ENCODE measurements at regions not wholly inside any gene's neighbourhood (a gene's known extent, or its start where the extent isn't known, plus 50 kb on each side); places are given as distances from the start of the nearest gene placed in this dataset.

GRCh38 chr4:156615066-156615531 is 356.5 kb downstream of the PDGFC start:
- Histone ChIP-seq H3K79me2 (ENCODE audit: low read depth) (no peaks in the 10 kb centered on the region), H3K27me3 (ENCODE audit: insufficient read depth, low read depth) (no peaks in the 10 kb centered on the region), H3K4me2 (no peak overlapping the region), H3K4me3 (no peak overlapping the region), H2AFZ (no peak overlapping the region), H4K20me1 (ENCODE audit: insufficient read depth) (no peaks in the 10 kb centered on the region), H3K4me1 (replicated peaks; ENCODE audit: insufficient read depth) (no peaks in the 10 kb centered on the region), H3K36me3 (ENCODE audit: low read depth) (no peaks in the 10 kb centered on the region), H3F3A (ENCODE audit: insufficient read depth, low read depth) (no peaks in the 10 kb centered on the region), H3K9me2 (ENCODE audit: insufficient read depth) (no peaks in the 10 kb centered on the region; the same call in 1 of the 2 replicates), H3K27ac (no peak overlapping the region), H3K9me3 (ENCODE audit: insufficient read depth, low read depth) (no peaks in the 10 kb centered on the region)
- peak in 1 of 2 experiments; percentile 1 for DNase-seq
- POLR2A ChIA-PET (ENCODE audit: unreplicated experiment) = no interaction called here
- CTCF ChIA-PET = no interaction called here
- TF ChIP-seq CTCF (conservative IDR thresholded peaks at IDR 0.05) (no peak), EZH2 (IDR thresholded peaks at IDR 0.05; ENCODE audit: low read depth) (no peak)
- BruUV-seq (replicated peaks) = no TSS peak
- intact Hi-C loops (cut with micrococcal nuclease; ENCODE audit: unreplicated experiment) = no loop called here

GRCh38 chr4:156614536-156614935 is 357.1 kb downstream of the PDGFC start:
- Histone ChIP-seq H3K4me1 (replicated peaks; ENCODE audit: insufficient read depth) (no peaks in the 10 kb centered on the region), H3K4me2 (no peak overlapping the region), H3K4me3 (no peak overlapping the region), H2AFZ (no peak overlapping the region), H3K36me3 (ENCODE audit: low read depth) (no peaks in the 10 kb centered on the region), H3K79me2 (ENCODE audit: low read depth) (no peaks in the 10 kb centered on the region), H3K27me3 (ENCODE audit: insufficient read depth, low read depth) (no peaks in the 10 kb centered on the region), H4K20me1 (ENCODE audit: insufficient read depth) (no peaks in the 10 kb centered on the region), H3K27ac (no peak overlapping the region), H3K9me3 (ENCODE audit: insufficient read depth, low read depth) (no peaks in the 10 kb centered on the region), H3F3A (ENCODE audit: insufficient read depth, low read depth) (no peaks in the 10 kb centered on the region), H3K9me2 (ENCODE audit: insufficient read depth) (no peaks in the 10 kb centered on the region; the same call in 1 of the 2 replicates)
- no peak for DNase-seq
- POLR2A ChIA-PET (ENCODE audit: unreplicated experiment) = no interaction called here
- no TSS peak for BruUV-seq (replicated peaks)
- intact Hi-C loops (cut with micrococcal nuclease; ENCODE audit: unreplicated experiment) = no loop called here
- TF ChIP-seq CTCF (conservative IDR thresholded peaks at IDR 0.05) (no peak), EZH2 (IDR thresholded peaks at IDR 0.05; ENCODE audit: low read depth) (no peak)
- CTCF ChIA-PET = no interaction called here

- H3K36me3 ChIP-seq (ENCODE audit: low read depth) = no peaks in the 10 kb centered on the region
- H4K20me1 ChIP-seq (ENCODE audit: insufficient read depth) = no peaks in the 10 kb centered on the region
- H3K9me2 ChIP-seq (ENCODE audit: insufficient read depth) = no peaks in the 10 kb centered on the region; the same call in 1 of the 2 replicates
- TF ChIP-seq CTCF (conservative IDR thresholded peaks at IDR 0.05) = no peak
- H3K4me1 ChIP-seq (replicated peaks; ENCODE audit: insufficient read depth) = no peaks in the 10 kb centered on the region
- no peaks in the 10 kb centered on the region for H3F3A ChIP-seq (ENCODE audit: insufficient read depth, low read depth)
- H3K4me3 ChIP-seq = no peak overlapping the region
- no peak overlapping the region for H3K4me2 ChIP-seq
- H3K79me2 ChIP-seq (ENCODE audit: low read depth) = no peaks in the 10 kb centered on the region
- POLR2A ChIA-PET (ENCODE audit: unreplicated experiment) = no interaction called here
- no peak for DNase-seq
- CTCF ChIA-PET = no interaction called here
- H3K27me3 ChIP-seq (ENCODE audit: insufficient read depth, low read depth) = no peaks in the 10 kb centered on the region
- H3K9me3 ChIP-seq (ENCODE audit: insufficient read depth, low read depth) = no peaks in the 10 kb centered on the region
- H3K27ac ChIP-seq = no peak overlapping the region
- no TSS peak for BruUV-seq (replicated peaks)
- H2AFZ ChIP-seq = no peak overlapping the region
- intact Hi-C loops (cut with micrococcal nuclease; ENCODE audit: unreplicated experiment) = no loop called here
Measured at GRCh38 chr4:156609421-156609820, 362.2 kb downstream of the PDGFC start.
